GM19238 (cell line): ENCODE measurements at regions not wholly inside any gene's neighbourhood (a gene's known extent, or its start where the extent isn't known, plus 50 kb on each side); places are given as distances from the start of the nearest gene placed in this dataset.
"Not testable (repeated sequence)": the region's sequence is repeated elsewhere in the genome, so short reads cannot be mapped to it uniquely, and the experiment has no call there.

Experiments
- DNase-seq: peaks from one replicate; pipeline ENCODE4 v3.0.0; 2011; ENCODE audit warnings: low spot score; ENCODE audit not compliant: insufficient read length

- DNase-seq = no peak
Measured at GRCh38 chr5:5767286-5767928, 344.9 kb downstream of the ICE1 start.

GRCh38 chr5:5765066-5765850, 342.8 kb downstream of the ICE1 start:
- no peak for DNase-seq

GRCh38 chr5:5764246-5764645, 341.8 kb downstream of the ICE1 start:
- DNase-seq = no peak

GRCh38 chr5:5756762-5757161, 334.3 kb downstream of the ICE1 start:
- DNase-seq = no peak

- peak; percentile 29 for DNase-seq
Measured at GRCh38 chr5:5755888-5756287, 333.4 kb downstream of the ICE1 start.

- DNase-seq = no peak
Measured at GRCh38 chr5:5752844-5753243, 330.4 kb downstream of the ICE1 start.

- DNase-seq = no peak
Measured at GRCh38 chr5:5751987-5752386, 329.5 kb downstream of the ICE1 start.

- DNase-seq = no peak
Measured at GRCh38 chr5:5751498-5751897, 329.0 kb downstream of the ICE1 start.

- DNase-seq = no peak
Measured at GRCh38 chr5:5741418-5741817, 318.9 kb downstream of the ICE1 start.

- DNase-seq = no peak
Measured at GRCh38 chr5:5739490-5739945, 317.0 kb downstream of the ICE1 start.

- no peak for DNase-seq
Measured at GRCh38 chr5:5738797-5739489, 316.5 kb downstream of the ICE1 start.

GRCh38 chr5:5736007-5736406, 313.5 kb downstream of the ICE1 start:
- DNase-seq = no peak

- DNase-seq = not testable (repeated sequence)
Measured at GRCh38 chr5:5733058-5733457, 310.6 kb downstream of the ICE1 start.

- DNase-seq = no peak
Measured at GRCh38 chr5:5726401-5726800, 303.9 kb downstream of the ICE1 start.

GRCh38 chr5:5721881-5722280, 299.4 kb downstream of the ICE1 start:
- DNase-seq = no peak

GRCh38 chr5:5719292-5719691, 296.8 kb downstream of the ICE1 start:
- DNase-seq = no peak

- DNase-seq = no peak
Measured at GRCh38 chr5:5716665-5717064, 294.2 kb downstream of the ICE1 start.

- DNase-seq = no peak
Measured at GRCh38 chr5:5711592-5711991, 289.1 kb downstream of the ICE1 start.

GRCh38 chr5:5711112-5711511, 288.6 kb downstream of the ICE1 start:
- DNase-seq = no peak

- no peak for DNase-seq
Measured at GRCh38 chr5:5710471-5710870, 288.0 kb downstream of the ICE1 start.

- no peak for DNase-seq
Measured at GRCh38 chr5:5708367-5708919, 286.0 kb downstream of the ICE1 start.

GRCh38 chr5:5705010-5705409, 282.5 kb downstream of the ICE1 start:
- DNase-seq = no peak
